Ectodermal cell (in vitro differentiated cells): ENCODE measurements at regions not wholly inside any gene's neighbourhood (a gene's known extent, or its start where the extent isn't known, plus 50 kb on each side); places are given as distances from the start of the nearest gene placed in this dataset.
"Not testable (repeated sequence)": the region's sequence is repeated elsewhere in the genome, so short reads cannot be mapped to it uniquely, and the experiment has no call there.

Experiments
- H3K27ac ChIP-seq: 2 replicates; pipeline ENCODE4 v1.7.0; 2013; ENCODE audit warnings: mild to moderate bottlenecking, low read depth, low read length; ENCODE audit not compliant: insufficient read depth, poor library complexity, severe bottlenecking
- H3K27me3 ChIP-seq: 2 replicates; pipeline ENCODE4 v1.7.0; 2013; ENCODE audit warnings: mild to moderate bottlenecking, low read length; ENCODE audit not compliant: insufficient read depth, control insufficient read depth, poor library complexity, severe bottlenecking
- H3K36me3 ChIP-seq: one replicate; pipeline ENCODE4 v1.7.0; 2013; ENCODE audit warnings: low read length; ENCODE audit not compliant: control insufficient read depth, insufficient read depth
- H3K4me1 ChIP-seq: one replicate; pipeline ENCODE4 v1.7.0; 2013; ENCODE audit warnings: low read length; ENCODE audit not compliant: control insufficient read depth, insufficient read depth
- H3K4me3 ChIP-seq: 2 replicates; pipeline ENCODE4 v1.7.0; 2013; ENCODE audit warnings: low read depth, low read length, control low read depth; ENCODE audit not compliant: insufficient read depth
- H3K9me3 ChIP-seq: 2 replicates; pipeline ENCODE4 v1.7.0; 2013; ENCODE audit warnings: mild to moderate bottlenecking, low read length, moderate library complexity; ENCODE audit not compliant: control insufficient read depth
- WGBS, 2 experiments: methylation state at CpG; one replicate each; pipeline ENCODE4 v1.1.7; 2013; ENCODE audit warnings: missing lambda C conversion rate in 2 of 2; 5-methylcytosine and 5-hydroxymethylcytosine counted together

- H3K9me3 ChIP-seq: peaks cover 1% of the 10 kb centered on the region
- WGBS, 2 experiments: 91 to 98% methylated on average over 4 of the region's 4 CpGs
- H3K36me3 ChIP-seq: no peaks in the 10 kb centered on the region
- H3K27me3 ChIP-seq: no peaks in the 10 kb centered on the region
- H3K4me1 ChIP-seq: no peaks in the 10 kb centered on the region
- H3K4me3 ChIP-seq: no peak overlapping the region
- no peak overlapping the region for H3K27ac ChIP-seq
Observed at GRCh38 chr6:115203381-115203780, 857.3 kb downstream of the FRK start.

DNA sequence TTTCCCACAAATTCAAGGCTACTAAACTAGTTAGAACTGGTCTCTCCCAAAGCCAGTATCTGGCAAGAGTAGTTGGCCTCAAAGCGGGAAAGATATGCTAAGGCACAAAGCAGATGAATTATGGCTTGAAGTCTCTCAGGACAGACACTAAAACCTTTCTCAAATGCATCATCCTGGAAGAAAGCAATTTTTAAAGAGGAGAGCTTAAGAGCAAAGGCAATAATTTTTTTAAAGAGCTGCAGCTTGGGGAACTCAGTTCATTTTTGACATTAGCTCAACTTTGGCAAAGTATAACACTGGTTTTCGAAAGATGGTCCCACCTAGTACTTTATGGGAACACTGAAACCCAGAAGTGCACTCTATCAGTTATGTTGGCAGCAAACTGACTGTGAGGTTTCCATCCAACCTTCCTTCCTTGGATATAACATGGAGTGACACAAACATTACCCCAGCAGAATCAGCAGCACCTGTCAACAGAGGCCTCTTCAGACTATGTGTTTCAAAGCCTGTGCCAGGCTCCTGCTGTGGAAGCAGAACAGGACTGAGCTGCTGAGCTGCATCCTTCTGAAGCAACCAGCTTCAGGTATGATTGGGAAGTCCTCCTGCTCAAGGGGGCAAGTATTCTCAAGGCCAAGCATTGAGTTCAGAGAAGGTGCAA, 852.3 kb upstream of the HS3ST5 start:
- Histone ChIP-seq H3K4me3 (no peak overlapping the region), H3K9me3 (peaks cover 2% of the 10 kb centered on the region), H3K27ac (no peak overlapping the region), H3K27me3 (no peaks in the 10 kb centered on the region), H3K36me3 (no peaks in the 10 kb centered on the region), H3K4me1 (no peaks in the 10 kb centered on the region)
- WGBS, 2 experiments: 98 to 100% methylated on average over 2 of the region's 2 CpGs

- H3K4me3 ChIP-seq: no peak overlapping the region
- 100% methylated on average over 1 of the region's 1 CpG; no CpG with 5 or more reads in 1 of the 2 experiments for WGBS, 2 experiments
- H3K27me3 ChIP-seq: no peaks in the 10 kb centered on the region
- H3K36me3 ChIP-seq: no peaks in the 10 kb centered on the region
- no peaks in the 10 kb centered on the region for H3K4me1 ChIP-seq
- no peak overlapping the region for H3K27ac ChIP-seq
- H3K9me3 ChIP-seq: no peaks in the 10 kb centered on the region
Observed at GRCh38 chr6:115191989-115192388, 849.2 kb upstream of the HS3ST5 start.

- no peak overlapping the region for H3K4me3 ChIP-seq
- H3K36me3 ChIP-seq: no peaks in the 10 kb centered on the region
- no peaks in the 10 kb centered on the region for H3K27me3 ChIP-seq
- H3K27ac ChIP-seq: no peak overlapping the region
- no peaks in the 10 kb centered on the region for H3K4me1 ChIP-seq
- H3K9me3 ChIP-seq: no peaks in the 10 kb centered on the region
- no CpG with 5 or more reads among the region's 1 CpG for WGBS, 2 experiments
Observed at GRCh38 chr6:115190534-115190933, 847.7 kb upstream of the HS3ST5 start.

DNA sequence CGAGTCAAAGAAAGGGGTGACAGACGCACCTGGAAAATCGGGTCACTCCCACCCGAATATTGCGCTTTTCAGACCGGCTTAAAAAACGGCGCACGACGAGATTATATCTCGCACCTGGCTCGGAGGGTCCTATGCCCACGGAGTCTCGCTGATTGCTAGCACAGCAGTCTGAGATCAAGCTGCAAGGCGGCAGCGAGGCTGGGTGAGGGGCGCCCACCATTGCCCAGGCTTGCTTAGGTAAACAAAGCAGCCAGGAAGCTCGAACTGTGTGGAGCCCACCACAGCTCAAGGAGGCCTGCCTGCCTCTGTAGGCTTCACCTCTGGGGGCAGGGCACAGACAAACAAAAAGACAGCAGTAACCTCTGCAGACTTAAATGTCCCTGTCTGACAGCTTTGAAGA, 832.6 kb upstream of the HS3ST5 start:
- H3K27me3 ChIP-seq, H3K9me3 ChIP-seq, H3K27ac ChIP-seq, H3K36me3 ChIP-seq, H3K4me1 ChIP-seq, H3K4me3 ChIP-seq: not testable (repeated sequence)
- WGBS, 2 experiments: 94 to 95% methylated on average over 17 to 18 of the region's 18 CpGs

GRCh38 chr6:115165912-115166311, 823.1 kb upstream of the HS3ST5 start:
- H3K27me3 ChIP-seq, H3K9me3 ChIP-seq, H3K4me3 ChIP-seq, H3K36me3 ChIP-seq, H3K4me1 ChIP-seq, H3K27ac ChIP-seq: not testable (repeated sequence)
- 86 to 87% methylated on average over 5 of the region's 5 CpGs for WGBS, 2 experiments

GRCh38 chr6:115159733-115160132, 816.9 kb upstream of the HS3ST5 start:
- Histone ChIP-seq H3K9me3 (no peaks in the 10 kb centered on the region), H3K4me3 (no peak overlapping the region)

DNA sequence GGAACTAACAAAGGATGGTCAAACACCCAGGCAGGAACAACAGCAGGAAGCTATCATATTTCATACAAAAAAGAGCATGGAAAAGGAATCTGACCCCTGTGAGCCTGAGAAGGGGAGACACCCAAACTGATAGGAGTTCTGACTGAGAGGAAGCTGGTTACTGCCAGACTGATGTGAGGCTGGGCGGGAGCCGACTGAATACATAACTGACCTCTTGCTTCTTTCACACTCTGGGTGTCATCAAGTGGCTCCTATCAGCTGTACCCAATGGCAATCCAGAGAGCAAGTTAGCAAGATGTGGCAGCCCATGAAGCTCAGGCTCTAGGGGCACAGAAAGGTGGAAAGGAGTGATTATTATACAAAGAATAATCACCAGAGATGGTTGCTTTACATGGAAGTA, 795.1 kb upstream of the HS3ST5 start:
- Histone ChIP-seq H3K27me3 (no peaks in the 10 kb centered on the region), H3K4me3 (no peak overlapping the region), H3K9me3 (no peaks in the 10 kb centered on the region), H3K4me1 (no peaks in the 10 kb centered on the region), H3K36me3 (no peaks in the 10 kb centered on the region), H3K27ac (no peak overlapping the region)
- WGBS, 2 experiments: 91 to 92% methylated on average over 2 of the region's 2 CpGs

More at GRCh38 chr6:115159733-115160132, 816.9 kb upstream of the HS3ST5 start:
- Histone ChIP-seq H3K27ac (no peak overlapping the region), H3K4me1 (no peaks in the 10 kb centered on the region), H3K36me3 (no peaks in the 10 kb centered on the region), H3K27me3 (no peaks in the 10 kb centered on the region)

DNA sequence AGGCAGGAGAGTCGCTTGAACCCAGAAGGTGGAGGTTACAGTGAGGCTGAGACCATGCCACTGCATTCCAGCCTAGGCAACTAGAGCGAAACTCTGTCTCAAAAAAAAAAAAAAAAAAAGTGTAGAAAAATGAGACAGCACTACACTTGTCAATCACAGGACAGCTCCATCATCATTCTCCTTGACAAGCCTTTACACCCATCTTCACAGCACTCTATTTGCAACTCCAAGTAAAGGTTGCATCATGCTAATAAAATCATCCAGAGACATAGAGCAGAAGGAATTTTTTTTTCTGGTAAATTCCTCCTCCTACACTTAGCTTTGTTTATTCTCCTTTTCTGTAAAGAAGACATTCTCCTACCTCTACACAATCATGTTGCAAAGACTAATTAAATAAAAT, 791.0 kb upstream of the HS3ST5 start:
- H3K4me3 ChIP-seq: no peak overlapping the region
- H3K27ac ChIP-seq: no peak overlapping the region
- H3K36me3 ChIP-seq: no peaks in the 10 kb centered on the region
- no peaks in the 10 kb centered on the region for H3K27me3 ChIP-seq
- H3K9me3 ChIP-seq: no peaks in the 10 kb centered on the region
- no peaks in the 10 kb centered on the region for H3K4me1 ChIP-seq
- WGBS, 2 experiments: 94 to 100% methylated on average over 1 to 2 of the region's 2 CpGs

- Histone ChIP-seq H3K9me3 (no peaks in the 10 kb centered on the region), H3K36me3 (no peaks in the 10 kb centered on the region), H3K4me3 (no peak overlapping the region), H3K27me3 (no peaks in the 10 kb centered on the region), H3K27ac (no peak overlapping the region), H3K4me1 (no peaks in the 10 kb centered on the region)
- WGBS, 2 experiments: 92 to 94% methylated on average over 5 of the region's 5 CpGs
Observed at GRCh38 chr6:115131709-115132490, 789.1 kb upstream of the HS3ST5 start.
